GM20431 (cell line): ENCODE measurements at regions not wholly inside any gene's neighbourhood (a gene's known extent, or its start where the extent isn't known, plus 50 kb on each side); places are given as distances from the start of the nearest gene placed in this dataset.
"Not testable (repeated sequence)": the region's sequence is repeated elsewhere in the genome, so short reads cannot be mapped to it uniquely, and the experiment has no call there.

Source experiments
- in situ Hi-C: fragments of 300-500 bp; cut with MseI, MboI; formaldehyde crosslinking; loops from one replicate; pipeline ENCODE4 v1.15.0; 2020; ENCODE audit warnings: low sequenced_read_pairs; ENCODE audit not compliant: unreplicated experiment

GRCh38 chr10:7108141-7108540, 302.7 kb downstream of the SFMBT2 start:
- in situ Hi-C loops, result no loop called here

- in situ Hi-C loops, result no loop called here
Measured at GRCh38 chr10:7107285-7107684, 303.5 kb downstream of the SFMBT2 start.

- in situ Hi-C loops, result not testable (repeated sequence)
Measured at GRCh38 chr10:7104379-7104778, 306.5 kb downstream of the SFMBT2 start.

- in situ Hi-C loops, result no loop called here
Measured at GRCh38 chr10:7102557-7103349, 308.1 kb downstream of the SFMBT2 start.

GRCh38 chr10:7102084-7102483, 308.8 kb downstream of the SFMBT2 start:
- in situ Hi-C loops, result no loop called here

- in situ Hi-C loops, result no loop called here
Measured at GRCh38 chr10:7101451-7101850, 309.4 kb downstream of the SFMBT2 start.

- in situ Hi-C loops, result no loop called here
Measured at GRCh38 chr10:7100032-7100702, 310.7 kb downstream of the SFMBT2 start.

GRCh38 chr10:7098160-7098762, 312.6 kb downstream of the SFMBT2 start:
- in situ Hi-C loops, result no loop called here

- in situ Hi-C loops, result no loop called here
Measured at GRCh38 chr10:7094781-7095180, 316.1 kb downstream of the SFMBT2 start.

GRCh38 chr10:7093368-7093767, 317.5 kb downstream of the SFMBT2 start:
- in situ Hi-C loops, result no loop called here

- in situ Hi-C loops, result no loop called here
Measured at GRCh38 chr10:7092603-7093002, 318.2 kb downstream of the SFMBT2 start.

GRCh38 chr10:7090529-7090928, 320.3 kb downstream of the SFMBT2 start:
- in situ Hi-C loops, result no loop called here

GRCh38 chr10:7085913-7086589, 324.8 kb downstream of the SFMBT2 start:
- in situ Hi-C loops, result no loop called here

GRCh38 chr10:7085147-7085912, 325.5 kb downstream of the SFMBT2 start:
- in situ Hi-C loops, result no loop called here

GRCh38 chr10:7084280-7085005, 326.4 kb downstream of the SFMBT2 start:
- in situ Hi-C loops, result no loop called here

- in situ Hi-C loops, result no loop called here
Measured at GRCh38 chr10:7082967-7083366, 327.9 kb downstream of the SFMBT2 start.

- in situ Hi-C loops, result no loop called here
Measured at GRCh38 chr10:7077880-7078279, 333.0 kb downstream of the SFMBT2 start.

- in situ Hi-C loops, result no loop called here
Measured at GRCh38 chr10:7075851-7076250, 335.0 kb downstream of the SFMBT2 start.

GRCh38 chr10:7075110-7075509, 335.7 kb downstream of the SFMBT2 start:
- in situ Hi-C loops, result no loop called here
